H1 (cell line): ENCODE measurements at regions not wholly inside any gene's neighbourhood (a gene's known extent, or its start where the extent isn't known, plus 50 kb on each side); places are given as distances from the start of the nearest gene placed in this dataset.

Experiments
- CTCF ChIA-PET: fragments of 300-600 bp; sonication (Branson Sonifier 250); formaldehyde crosslinking; loops from one replicate; lab custom pipeline; 2021; ENCODE audit not compliant: partially characterized antibody; lab: Charles Lee
- POLR2A ChIA-PET: fragments of 300-600 bp; sonication (Branson Sonifier 250); formaldehyde crosslinking; loops from one replicate; lab custom pipeline; 2021; ENCODE audit warnings: inconsistent platforms; ENCODE audit not compliant: partially characterized antibody; lab: Charles Lee
- DNase-seq, 2 experiments: peaks; one replicate each; pipeline versions ENCODE4 v3.0.0 to v3.0.0-alpha.2; 2010 to 2022; ENCODE audit warnings: low spot score in 2 of 2, low read depth in 1 of 2, mixed read lengths in 1 of 2
- FAIRE-seq: peaks from 2 replicates; lab custom pipeline; 2011; peaks lifted over from hg19 to GRCh38; lab: Jason Lieb, UNC
- H2AFZ ChIP-seq: 2 replicates; pipeline ENCODE4 v1.8.1; 2012; ENCODE audit warnings: low read length, inconsistent platforms
- H2AK5ac ChIP-seq: 2 replicates; pipeline ENCODE4 v1.6.1; 2013; ENCODE audit warnings: low read depth, low read length
- H2BK120ac ChIP-seq: replicated peaks from 2 replicates; pipeline ENCODE3; 2013; ENCODE audit warnings: low read depth, low read length, inconsistent platforms
- H2BK12ac ChIP-seq: 2 replicates; pipeline ENCODE4 v1.6.1; 2013; ENCODE audit warnings: low read depth, low read length
- H2BK15ac ChIP-seq: 2 replicates; pipeline ENCODE4 v1.6.1; 2013; ENCODE audit warnings: low read length
- H2BK20ac ChIP-seq: 2 replicates; pipeline ENCODE4 v1.6.1; 2013; ENCODE audit warnings: low read length
- H2BK5ac ChIP-seq: 2 replicates; pipeline ENCODE4 v1.6.1; 2013; ENCODE audit warnings: low read depth, low read length
- H3K14ac ChIP-seq: 2 replicates; pipeline ENCODE4 v1.6.1; 2013; ENCODE audit warnings: inconsistent platforms; ENCODE audit not compliant: insufficient read length
- H3K18ac ChIP-seq: 2 replicates; pipeline ENCODE4 v1.6.1; 2013; ENCODE audit warnings: low read length; ENCODE audit errors: extremely low read depth
- H3K23ac ChIP-seq: 2 replicates; pipeline ENCODE4 v1.6.1; 2013; ENCODE audit warnings: inconsistent platforms; ENCODE audit not compliant: insufficient read length
- H3K23me2 ChIP-seq: 2 replicates; pipeline ENCODE4 v1.6.1; 2013; ENCODE audit warnings: low read depth, low read length
- H3K27ac ChIP-seq: 2 replicates; pipeline ENCODE4 v1.6.1; 2011; ENCODE audit warnings: low read depth, low read length, inconsistent platforms
- H3K27me3 ChIP-seq, 4 experiments: replicated peaks in 1 of 4; 1 replicate in 1 of 4; 2 replicates in 3 of 4; pipeline versions ENCODE4 v1.6.1 to v1.8.1; 2011 to 2013; ENCODE audit warnings: low read length in 3 of 4, mild to moderate bottlenecking in 3 of 4, inconsistent platforms in 2 of 4, mixed read lengths in 2 of 4, moderate library complexity in 1 of 4; ENCODE audit not compliant: control insufficient read depth in 3 of 4, insufficient read depth in 3 of 4; ENCODE audit errors: extremely low read depth in 1 of 4
- H3K36me3 ChIP-seq, 4 experiments: 2 replicates each; pipeline versions ENCODE4 v1.6.1 to v1.8.1; 2011 to 2013; ENCODE audit warnings: mild to moderate bottlenecking in 4 of 4, low read length in 3 of 4, moderate library complexity in 2 of 4, control low read depth in 1 of 4, inconsistent platforms in 1 of 4; ENCODE audit not compliant: insufficient read depth in 4 of 4, control insufficient read depth in 2 of 4
- H3K4ac ChIP-seq: replicated peaks from 2 replicates; pipeline ENCODE3; 2013; ENCODE audit warnings: low read length, low read depth, mixed read lengths, inconsistent platforms; ENCODE audit not compliant: insufficient read length
- H3K4me1 ChIP-seq, 4 experiments: replicated peaks in 1 of 4; 1 replicate in 1 of 4; 2 replicates in 3 of 4; pipeline versions ENCODE4 v1.6.1 to v1.8.1; 2011 to 2013; ENCODE audit warnings: low read length in 3 of 4, inconsistent platforms in 2 of 4, mixed read lengths in 1 of 4; ENCODE audit not compliant: insufficient read depth in 4 of 4, control insufficient read depth in 3 of 4
- H3K4me2 ChIP-seq, 2 experiments: 2 replicates each; pipeline versions ENCODE4 v1.6.1 to v1.8.1; 2011 to 2013; ENCODE audit warnings: low read depth in 2 of 2, low read length in 2 of 2, control low read depth in 1 of 2, inconsistent platforms in 1 of 2, mild to moderate bottlenecking in 1 of 2; ENCODE audit not compliant: insufficient read depth in 1 of 2
- H3K4me3 ChIP-seq, 4 experiments: fragments of 200-600, 300-600 bp in 1 of 4; sonication (generic), shearing (Covaris generic), sonication (Bioruptor Twin) in 1 of 4; 2 replicates each; pipeline versions ENCODE4 v1.5.1 to v1.8.1; 2011 to 2016; ENCODE audit warnings: low read length in 4 of 4, low read depth in 3 of 4, control low read depth in 2 of 4, inconsistent platforms in 2 of 4, mild to moderate bottlenecking in 2 of 4, mixed read lengths in 1 of 4, moderate library complexity in 1 of 4; ENCODE audit not compliant: insufficient read depth in 2 of 4; ENCODE audit errors: extremely low read depth in 1 of 4
- H3K56ac ChIP-seq: replicated peaks from 2 replicates; pipeline ENCODE3; 2013; ENCODE audit warnings: low read depth, mild to moderate bottlenecking, mixed read lengths, low read length, inconsistent platforms; ENCODE audit not compliant: insufficient read length
- H3K79me1 ChIP-seq: 2 replicates; pipeline ENCODE4 v1.6.1; 2013; ENCODE audit warnings: low read depth, low read length, control low read depth
- H3K79me2 ChIP-seq, 2 experiments: 2 replicates each; pipeline versions ENCODE4 v1.6.1 to v1.8.1; 2012 to 2013; ENCODE audit warnings: low read length in 2 of 2, mild to moderate bottlenecking in 2 of 2, inconsistent platforms in 1 of 2; ENCODE audit not compliant: insufficient read depth in 2 of 2, control insufficient read depth in 1 of 2
- H3K9ac ChIP-seq, 4 experiments: replicated peaks in 1 of 4; 1 replicate in 1 of 4; 2 replicates in 3 of 4; pipeline versions ENCODE4 v1.6.1 to v1.8.1; 2011 to 2013; ENCODE audit warnings: low read depth in 3 of 4, low read length in 3 of 4, control low read depth in 2 of 4, mild to moderate bottlenecking in 2 of 4, moderate library complexity in 2 of 4, inconsistent platforms in 1 of 4; ENCODE audit errors: extremely low read depth in 1 of 4
- H3K9me3 ChIP-seq, 2 experiments: 2 replicates each; pipeline versions ENCODE4 v1.6.1 to v1.8.1; 2012 to 2013; ENCODE audit warnings: mild to moderate bottlenecking in 2 of 2, moderate library complexity in 2 of 2, control low read depth in 1 of 2, inconsistent platforms in 1 of 2, low read depth in 1 of 2, low read length in 1 of 2, mixed read lengths in 1 of 2; ENCODE audit not compliant: insufficient read depth in 2 of 2
- H4K20me1 ChIP-seq, 2 experiments: replicated peaks in 1 of 2; 2 replicates each; pipeline versions ENCODE3 to v1.8.1; 2011 to 2013; ENCODE audit warnings: inconsistent platforms in 2 of 2, low read length in 2 of 2, mild to moderate bottlenecking in 1 of 2; ENCODE audit not compliant: insufficient read depth in 2 of 2, control insufficient read depth in 1 of 2
- H4K5ac ChIP-seq: 2 replicates; pipeline ENCODE4 v1.6.1; 2013; ENCODE audit warnings: low read length, low read depth, mixed read lengths, inconsistent platforms; ENCODE audit not compliant: insufficient read length
- H4K8ac ChIP-seq: 2 replicates; pipeline ENCODE4 v1.8.0; 2013; ENCODE audit warnings: mild to moderate bottlenecking, moderate library complexity, low read length, inconsistent platforms; ENCODE audit not compliant: insufficient read depth; ENCODE audit errors: extremely low read depth
- H4K91ac ChIP-seq: replicated peaks from 2 replicates; pipeline ENCODE3; 2013; ENCODE audit warnings: low read length, mixed read lengths, inconsistent platforms; ENCODE audit not compliant: insufficient read length
- ASH2L ChIP-seq: fragments of 200-600, 300-600 bp; sonication (generic); IDR thresholded peaks from one replicate; pipeline ENCODE4 v1.7.1; 2017; ENCODE audit warnings: low read length
- BCL11A ChIP-seq, 2 experiments: IDR thresholded peaks; one replicate each; pipeline ENCODE4 v1.6.1; 2011; ENCODE audit warnings: low read depth in 2 of 2, low read length in 2 of 2, mild to moderate bottlenecking in 2 of 2
- CBX5 ChIP-seq: fragments of 300-800, 300-1000 bp; sonication (generic); IDR thresholded peaks from 2 replicates; pipeline ENCODE4 v1.7.1; 2016; ENCODE audit warnings: antibody characterized with exemption, low read length, low read depth
- CHD2 ChIP-seq: IDR thresholded peaks from 2 replicates; pipeline ENCODE4 v1.6.1; 2012; ENCODE audit warnings: low read length, improper control_type of control experiment
- E2F6 ChIP-seq: IDR thresholded peaks from 2 replicates; pipeline ENCODE4 v1.6.1; 2012; ENCODE audit warnings: inconsistent platforms
- EZH2 ChIP-seq: fragments of 200-600 bp; sonication (generic); IDR thresholded peaks from 2 replicates; pipeline ENCODE4 v1.7.1; 2012; ENCODE audit warnings: low read depth, mild to moderate bottlenecking, moderate library complexity, low read length, inconsistent platforms; ENCODE audit not compliant: severe bottlenecking
- POU5F1 ChIP-seq: IDR thresholded peaks from 2 replicates; pipeline ENCODE4 v1.6.1; 2011; ENCODE audit warnings: low read depth, mild to moderate bottlenecking, low read length, moderate library complexity
- RAD21 ChIP-seq, 2 experiments: IDR thresholded peaks in 1 of 2; conservative IDR thresholded peaks in 1 of 2; 2 replicates each; pipeline ENCODE4 v1.6.1; 2011; ENCODE audit warnings: low read depth in 2 of 2, low read length in 2 of 2, improper control_type of control experiment in 1 of 2, inconsistent platforms in 1 of 2, mild to moderate bottlenecking in 1 of 2, moderate library complexity in 1 of 2
- RFX5 ChIP-seq: IDR thresholded peaks from 2 replicates; pipeline ENCODE4 v1.6.1; 2011; ENCODE audit warnings: low read depth, low read length, improper control_type of control experiment, borderline replicate concordance
- SIRT6 ChIP-seq: IDR thresholded peaks from one replicate; pipeline ENCODE4 v1.7.1; 2012; ENCODE audit warnings: low read length, inconsistent platforms
- SUZ12 ChIP-seq: fragments of 200-600 bp; sonication (generic); IDR thresholded peaks from 2 replicates; pipeline ENCODE4 v1.6.1; 2012; ENCODE audit warnings: mild to moderate bottlenecking, inconsistent platforms, low read length, moderate library complexity, mixed read lengths
- WGBS, 2 experiments: shearing (Covaris generic) in 1 of 2; methylation state at CpG; one replicate each; pipeline versions ENCODE4 v1.1.6 to v1.1.7; 2013 to 2015; ENCODE audit warnings: low lambda C conversion rate in 2 of 2, mixed read lengths in 2 of 2, inconsistent platforms in 1 of 2, low coverage in 1 of 2, missing lambda C conversion rate in 1 of 2; ENCODE audit not compliant: insufficient replicate concordance in 2 of 2, insufficient coverage in 1 of 2, insufficient read length in 1 of 2; ENCODE audit errors: extremely low coverage in 1 of 2, missing lambda C conversion rate in 1 of 2; 5-methylcytosine and 5-hydroxymethylcytosine counted together

- TF ChIP-seq BCL11A (IDR thresholded peaks at IDR 0.05; ENCODE audit: low read depth in 2 of 2, low read length in 2 of 2), result no peak
- no peak for TF ChIP-seq E2F6
- no peak for TF ChIP-seq SIRT6
- no peak for TF ChIP-seq RAD21 (IDR thresholded peaks at IDR 0.05 in 1 of 2, conservative IDR thresholded peaks at IDR 0.05 in 1 of 2; ENCODE audit: low read depth in 2 of 2, low read length in 2 of 2)
- TF ChIP-seq RFX5, result no peak
- TF ChIP-seq CBX5, result no peak
- TF ChIP-seq POU5F1, result no peak
- no peak for TF ChIP-seq SUZ12
- no peak for TF ChIP-seq CHD2
- no peak for TF ChIP-seq EZH2
- TF ChIP-seq ASH2L, result no peak
Measured at GRCh38 chr10:61099756-61100155, 155.8 kb upstream of the RHOBTB1 start.

More at GRCh38 chr10:61099756-61100155, 155.8 kb upstream of the RHOBTB1 start:
- H3K36me3 ChIP-seq, result no peaks in the 10 kb centered on the region
- H3K23ac ChIP-seq, result no peak overlapping the region
- H3K27me3 ChIP-seq, result no peaks in the 10 kb centered on the region
- no peak for DNase-seq
- H3K79me2 ChIP-seq, result no peaks in the 10 kb centered on the region
- no peak overlapping the region for H3K18ac ChIP-seq
- H2BK12ac ChIP-seq, result no peak overlapping the region
- no peak overlapping the region for H4K5ac ChIP-seq
- H2AK5ac ChIP-seq, result no peak overlapping the region
- H2BK15ac ChIP-seq, result no peak overlapping the region
- H2AFZ ChIP-seq, result no peak overlapping the region
- no peaks in the 10 kb centered on the region for H4K20me1 ChIP-seq
- no peaks in the 10 kb centered on the region for H3K9me3 ChIP-seq
- H3K27ac ChIP-seq, result no peak overlapping the region
- H3K79me1 ChIP-seq, result no peaks in the 10 kb centered on the region
- ChIA-PET CTCF (no interaction called here), POLR2A (no interaction called here)
- H3K56ac ChIP-seq, result no peak overlapping the region
- no peak overlapping the region for H3K4ac ChIP-seq
- WGBS, 2 experiments, result 87% methylated on average over 4 of the region's 4 CpGs; no CpG with 5 or more reads in 1 of the 2 experiments
- H3K4me1 ChIP-seq, result no peaks in the 10 kb centered on the region
- H2BK20ac ChIP-seq, result no peak overlapping the region
- FAIRE-seq, result no peak
- no peak overlapping the region for H4K8ac ChIP-seq
- no peak overlapping the region for H2BK5ac ChIP-seq
- no peak overlapping the region for H3K14ac ChIP-seq
- no peak overlapping the region for H3K4me2 ChIP-seq
- no peak overlapping the region for H4K91ac ChIP-seq
- H3K4me3 ChIP-seq, result no peak overlapping the region
- H3K9ac ChIP-seq, result no peak overlapping the region
- no peaks in the 10 kb centered on the region for H3K23me2 ChIP-seq
- H2BK120ac ChIP-seq, result no peak overlapping the region
